CD8-positive, alpha-beta memory T cell (primary cell): ENCODE measurements at regions not wholly inside any gene's neighbourhood (a gene's known extent, or its start where the extent isn't known, plus 50 kb on each side); places are given as distances from the start of the nearest gene placed in this dataset.
"Not testable (repeated sequence)": the region's sequence is repeated elsewhere in the genome, so short reads cannot be mapped to it uniquely, and the experiment has no call there.

Source experiments
- CTCF ChIA-PET: fragments of 350-600 bp; sonication (Branson Sonifier 250); formaldehyde crosslinking; loops from one replicate; lab custom pipeline; 2021; ENCODE audit warnings: antibody characterized with exemption; lab: Charles Lee
- POLR2A ChIA-PET: fragments of 350-600 bp; sonication (Branson Sonifier 250); formaldehyde crosslinking; loops from one replicate; lab custom pipeline; 2021; ENCODE audit warnings: antibody characterized with exemption; lab: Charles Lee
- DNase-seq, 5 donors: peaks; one replicate each; pipeline versions ENCODE4 v3.0.0 to v3.0.0-alpha.2; 2020 to 2022; ENCODE audit warnings: mixed read lengths in 1 of 5
- H3K27ac ChIP-seq: one replicate; pipeline ENCODE4 v1.7.0; 2013; ENCODE audit warnings: low read depth, mild to moderate bottlenecking, low read length, moderate library complexity
- H3K27me3 ChIP-seq: 2 replicates; pipeline ENCODE4 v1.7.0; 2013; ENCODE audit warnings: low read length, mild to moderate bottlenecking; ENCODE audit not compliant: insufficient read depth, poor library complexity, severe bottlenecking
- H3K36me3 ChIP-seq: 2 replicates; pipeline ENCODE4 v1.7.0; 2013; ENCODE audit warnings: mild to moderate bottlenecking, low read length, moderate library complexity; ENCODE audit not compliant: insufficient read depth
- H3K4me1 ChIP-seq: 2 replicates; pipeline ENCODE4 v1.7.0; 2013; ENCODE audit warnings: mild to moderate bottlenecking, low read length, moderate library complexity; ENCODE audit not compliant: insufficient read depth
- H3K4me3 ChIP-seq: 2 replicates; pipeline ENCODE4 v1.7.0; 2013; ENCODE audit warnings: mild to moderate bottlenecking, low read length
- H3K9me3 ChIP-seq: 2 replicates; pipeline ENCODE4 v1.7.0; 2013; ENCODE audit warnings: mild to moderate bottlenecking, low read length
- H3K27ac Mint-ChIP-seq, 8 donors: one replicate each; pipeline ENCODE4 v1.8.0; 2020 to 2021; ENCODE audit warnings: mixed read lengths in 8 of 8, mild to moderate bottlenecking in 6 of 8, inconsistent platforms in 3 of 8, moderate library complexity in 3 of 8
- H3K27me3 Mint-ChIP-seq, 2 donors: one replicate each; pipeline ENCODE4 v1.8.0; 2020 to 2021; ENCODE audit warnings: mixed read lengths in 2 of 2, mild to moderate bottlenecking in 1 of 2, moderate library complexity in 1 of 2
- H3K36me3 Mint-ChIP-seq, 3 donors: one replicate each; pipeline ENCODE4 v1.8.0; 2020 to 2021; ENCODE audit warnings: mixed read lengths in 3 of 3, inconsistent platforms in 1 of 3, mild to moderate bottlenecking in 1 of 3
- H3K4me1 Mint-ChIP-seq, 3 donors: one replicate each; pipeline ENCODE4 v1.8.0; 2020 to 2021; ENCODE audit warnings: mixed read lengths in 3 of 3, inconsistent platforms in 1 of 3, mild to moderate bottlenecking in 1 of 3
- H3K4me3 Mint-ChIP-seq, 7 donors: one replicate each; pipeline ENCODE4 v1.8.0; 2020 to 2021; ENCODE audit warnings: mixed read lengths in 7 of 7, mild to moderate bottlenecking in 6 of 7, moderate library complexity in 4 of 7, inconsistent platforms in 2 of 7
- H3K9me3 Mint-ChIP-seq, 5 donors: one replicate each; pipeline ENCODE4 v1.8.0; 2020 to 2022; ENCODE audit warnings: mixed read lengths in 5 of 5, mild to moderate bottlenecking in 3 of 5, moderate library complexity in 2 of 5, inconsistent platforms in 1 of 5

DNA sequence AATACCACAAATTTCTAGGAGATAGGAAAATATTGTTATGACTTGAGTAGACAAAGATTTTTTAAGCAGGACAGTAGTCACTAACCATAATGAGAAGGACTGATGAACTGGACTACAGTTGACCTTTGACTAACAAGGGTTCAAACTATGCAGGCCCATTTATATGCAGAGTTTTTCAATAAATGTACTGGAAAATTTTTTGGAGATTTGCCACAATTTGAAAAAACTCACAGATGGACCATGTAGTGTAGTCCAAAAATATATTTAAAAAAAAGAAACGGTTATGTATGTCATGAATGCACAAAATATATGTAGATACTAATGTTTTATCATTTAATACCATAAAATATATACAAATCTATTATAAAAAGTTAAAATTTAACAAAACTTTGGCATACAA is 151.8 kb downstream of the LRRN1 start:
- H3K36me3 ChIP-seq = no peaks in the 10 kb centered on the region
- Mint-ChIP-seq H3K9me3 (peaks cover 4 to 40% (median 28%) of the 10 kb centered on the region in 5 donors), H3K27me3 (no peaks in the 10 kb centered on the region), H3K27ac (no peak overlapping the region), H3K4me3 (no peak overlapping the region), H3K36me3 (peaks cover 2 to 28% (median 4%) of the 10 kb centered on the region in 3 donors), H3K4me1 (no peaks in the 10 kb centered on the region)
- ChIA-PET POLR2A (no interaction called here), CTCF (no interaction called here)
- no peak overlapping the region for H3K27ac ChIP-seq
- H3K27me3 ChIP-seq = no peaks in the 10 kb centered on the region
- no peak overlapping the region for H3K4me3 ChIP-seq
- no peak for DNase-seq
- H3K4me1 ChIP-seq = no peaks in the 10 kb centered on the region
- H3K9me3 ChIP-seq = no peaks in the 10 kb centered on the region

DNA sequence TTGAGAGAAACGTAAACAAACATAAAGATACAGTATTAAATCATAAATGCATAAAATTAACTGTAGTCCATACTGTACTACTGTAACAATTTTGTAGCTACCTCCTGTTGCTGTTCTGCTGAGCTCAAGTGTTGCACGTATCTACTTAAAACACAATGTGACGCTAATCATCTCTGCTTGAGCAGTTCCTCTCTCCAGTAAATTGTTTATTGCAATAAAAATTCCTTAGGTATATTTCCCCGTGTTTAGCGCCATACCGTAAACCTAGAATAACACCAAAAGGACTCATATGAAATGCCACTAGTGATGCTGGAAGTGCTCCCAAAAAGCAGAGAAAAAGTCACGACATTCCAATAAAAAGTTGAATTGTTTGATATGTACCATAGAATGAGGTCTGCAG is 152.3 kb downstream of the LRRN1 start:
- H3K4me1 ChIP-seq = no peaks in the 10 kb centered on the region
- Mint-ChIP-seq H3K4me1 (no peaks in the 10 kb centered on the region), H3K9me3 (peaks cover 4 to 38% (median 26%) of the 10 kb centered on the region in 5 donors), H3K27me3 (no peaks in the 10 kb centered on the region), H3K27ac (no peak overlapping the region), H3K4me3 (no peak overlapping the region), H3K36me3 (peaks cover 2 to 28% (median 4%) of the 10 kb centered on the region in 3 donors)
- no peaks in the 10 kb centered on the region for H3K27me3 ChIP-seq
- no peak overlapping the region for H3K27ac ChIP-seq
- ChIA-PET CTCF (no interaction called here), POLR2A (no interaction called here)
- DNase-seq = no peak
- no peak overlapping the region for H3K4me3 ChIP-seq
- no peaks in the 10 kb centered on the region for H3K9me3 ChIP-seq
- no peaks in the 10 kb centered on the region for H3K36me3 ChIP-seq

DNA sequence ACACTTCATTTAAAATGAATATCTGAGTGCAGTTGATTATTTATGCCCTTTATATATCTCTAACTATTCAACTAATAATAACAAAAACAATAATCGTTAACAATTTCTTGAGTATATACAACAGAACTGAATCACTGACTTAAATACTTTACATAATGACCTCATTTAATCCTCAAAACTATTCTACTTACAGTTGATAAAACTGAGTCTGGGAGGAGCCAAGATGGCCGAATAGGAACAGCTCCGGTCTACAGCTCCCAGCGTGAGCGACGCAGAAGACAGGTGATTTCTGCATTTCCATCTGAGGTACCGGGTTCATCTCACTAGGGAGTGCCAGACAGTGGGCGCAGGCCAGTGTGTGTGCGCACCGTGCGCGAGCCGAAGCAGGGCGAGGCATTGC is 163.6 kb downstream of the LRRN1 start:
- H3K36me3 Mint-ChIP-seq = peaks cover 0 to 12% (median 0%) of the 10 kb centered on the region in 3 donors
- H3K4me3 Mint-ChIP-seq, POLR2A ChIA-PET, DNase-seq, H3K27me3 Mint-ChIP-seq, H3K27ac ChIP-seq, H3K4me1 ChIP-seq, H3K27ac Mint-ChIP-seq, H3K4me1 Mint-ChIP-seq, H3K36me3 ChIP-seq, H3K4me3 ChIP-seq, CTCF ChIA-PET, H3K9me3 ChIP-seq, H3K27me3 ChIP-seq: not testable (repeated sequence)
- H3K9me3 Mint-ChIP-seq = peaks cover 0 to 17% (median 5%) of the 10 kb centered on the region in 5 donors

DNA sequence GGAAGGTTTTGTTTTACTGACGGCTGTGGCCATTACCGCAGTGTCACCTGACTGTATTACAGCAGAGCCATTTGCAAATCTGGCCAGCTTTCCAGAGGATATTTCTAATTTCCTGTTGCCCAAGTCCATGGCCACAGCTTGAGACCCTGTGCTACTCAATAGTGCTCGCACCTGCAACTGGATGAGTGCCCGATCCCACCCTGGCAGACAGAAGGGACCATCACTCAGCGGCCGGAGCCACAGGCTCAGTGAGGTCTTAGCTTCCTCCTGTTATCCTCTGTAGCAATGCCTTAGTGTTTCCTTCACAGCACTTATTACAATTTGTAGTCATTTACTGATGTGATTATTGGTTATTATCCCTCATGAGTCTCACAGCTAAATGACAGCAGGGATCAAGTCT is 184.8 kb downstream of the LRRN1 start:
- Histone ChIP-seq H3K4me3 (no peak overlapping the region), H3K27me3 (no peaks in the 10 kb centered on the region), H3K36me3 (no peaks in the 10 kb centered on the region), H3K27ac (no peak overlapping the region), H3K9me3 (no peaks in the 10 kb centered on the region), H3K4me1 (no peaks in the 10 kb centered on the region)
- DNase-seq = no peak
- H3K9me3 Mint-ChIP-seq = peaks cover 0 to 11% (median 4%) of the 10 kb centered on the region in 5 donors
- H3K4me1 Mint-ChIP-seq = no peaks in the 10 kb centered on the region
- no peak overlapping the region for H3K27ac Mint-ChIP-seq
- ChIA-PET CTCF (no interaction called here), POLR2A (no interaction called here)
- peaks cover 0 to 2% of the 10 kb centered on the region in 2 donors for H3K27me3 Mint-ChIP-seq
- H3K4me3 Mint-ChIP-seq = no peak overlapping the region
- H3K36me3 Mint-ChIP-seq = peaks cover 0 to 7% (median 2%) of the 10 kb centered on the region in 3 donors

DNA sequence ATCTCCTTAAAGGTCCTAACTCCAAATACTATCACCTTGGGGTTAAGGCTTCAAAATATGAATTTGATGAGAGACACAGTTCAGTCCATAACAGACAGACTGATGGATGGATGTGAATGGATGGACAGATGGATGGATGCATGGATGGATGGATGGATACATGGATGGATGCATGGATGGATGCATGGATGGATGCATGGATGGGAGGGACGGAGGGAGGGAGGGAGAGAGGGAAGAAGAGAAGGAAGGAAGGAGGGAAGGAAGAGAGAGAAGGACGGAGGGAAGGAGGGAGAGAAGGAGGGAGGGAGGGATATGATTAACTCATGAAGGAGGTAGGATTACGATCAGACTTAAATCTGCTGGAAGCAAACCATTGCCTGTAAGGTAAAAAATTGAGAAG is 192.4 kb downstream of the LRRN1 start:
- Histone ChIP-seq H3K36me3 (no peaks in the 10 kb centered on the region), H3K4me1 (no peaks in the 10 kb centered on the region), H3K9me3 (no peaks in the 10 kb centered on the region), H3K27ac (no peak overlapping the region), H3K4me3 (no peak overlapping the region), H3K27me3 (no peaks in the 10 kb centered on the region)
- Mint-ChIP-seq H3K9me3 (peaks cover 7 to 19% (median 14%) of the 10 kb centered on the region in 5 donors), H3K27ac (no peak overlapping the region), H3K36me3 (peaks cover 0 to 10% (median 2%) of the 10 kb centered on the region in 3 donors), H3K27me3 (no peaks in the 10 kb centered on the region), H3K4me1 (no peaks in the 10 kb centered on the region), H3K4me3 (no peak overlapping the region)
- ChIA-PET CTCF (no interaction called here), POLR2A (no interaction called here)
- DNase-seq = no peak

DNA sequence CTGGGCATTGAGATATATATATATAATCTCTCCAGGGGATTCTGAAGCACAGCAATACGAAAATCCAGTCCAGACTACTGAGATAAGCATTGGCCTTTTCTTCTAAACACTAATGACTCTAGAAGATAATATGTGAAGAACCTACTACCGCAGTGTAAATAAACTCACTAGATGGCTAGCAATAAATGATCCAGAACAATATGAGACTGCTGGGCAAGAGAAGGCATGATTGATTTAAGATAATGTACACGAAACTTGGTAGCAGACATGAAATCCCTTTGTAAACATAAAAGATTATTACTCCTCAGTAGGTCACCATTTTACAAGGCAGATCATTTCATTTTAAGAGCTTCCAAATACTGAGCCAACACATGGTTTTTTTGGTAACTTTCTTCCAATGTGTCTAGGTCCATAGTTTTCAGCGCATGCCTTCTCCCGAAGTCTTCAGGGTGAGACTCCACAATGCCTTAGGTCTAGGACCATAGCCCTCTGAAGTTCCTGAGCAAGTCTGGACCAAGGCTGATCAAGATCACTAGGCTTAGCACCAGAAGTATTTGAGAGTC is 193.2 kb downstream of the LRRN1 start:
- Histone ChIP-seq H3K27me3 (no peaks in the 10 kb centered on the region), H3K4me3 (no peak overlapping the region), H3K4me1 (no peaks in the 10 kb centered on the region), H3K9me3 (no peaks in the 10 kb centered on the region), H3K36me3 (no peaks in the 10 kb centered on the region), H3K27ac (no peak overlapping the region)
- no peaks in the 10 kb centered on the region for H3K4me1 Mint-ChIP-seq
- no peak overlapping the region for H3K27ac Mint-ChIP-seq
- peaks cover 7 to 27% (median 20%) of the 10 kb centered on the region in 5 donors for H3K9me3 Mint-ChIP-seq
- ChIA-PET CTCF (no interaction called here), POLR2A (no interaction called here)
- no peaks in the 10 kb centered on the region for H3K27me3 Mint-ChIP-seq
- no peak for DNase-seq
- peaks cover 0 to 9% (median 0%) of the 10 kb centered on the region in 3 donors for H3K36me3 Mint-ChIP-seq
- H3K4me3 Mint-ChIP-seq = no peak overlapping the region

DNA sequence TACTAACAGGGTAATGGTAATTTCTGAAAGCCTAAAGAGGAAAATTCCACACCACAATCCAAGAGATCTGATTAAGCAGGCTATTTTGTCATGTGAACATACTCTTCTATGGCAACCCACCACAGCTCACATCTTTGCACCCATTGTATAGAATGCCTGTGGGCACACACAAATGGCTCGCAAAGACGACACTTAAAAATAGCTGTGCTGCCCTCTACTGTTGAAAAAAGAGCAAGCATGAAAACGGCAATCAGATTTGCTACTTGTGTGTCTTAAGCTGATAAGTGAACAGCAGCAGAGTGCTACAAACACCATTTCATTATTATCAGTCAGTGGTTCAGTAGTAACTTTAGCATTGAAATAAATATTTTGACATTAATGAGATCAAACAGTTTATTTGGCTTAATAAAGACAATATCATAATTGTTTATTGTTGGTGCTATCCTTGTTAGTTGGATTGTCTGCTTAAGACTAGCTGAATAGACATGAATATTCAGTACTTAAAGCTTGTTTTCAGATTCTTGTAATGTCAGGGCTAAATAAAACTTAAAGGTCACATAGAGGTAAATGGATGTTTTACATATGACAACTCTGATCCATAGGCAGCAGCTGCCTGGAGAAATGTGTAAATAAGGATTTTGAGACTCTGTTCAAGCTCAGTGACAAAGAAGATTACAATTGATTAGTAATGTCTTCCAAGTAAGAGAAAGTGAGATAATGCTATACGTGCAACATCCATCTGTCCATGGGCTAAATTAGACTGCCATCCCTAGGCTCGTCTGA is 199.1 kb downstream of the LRRN1 start:
- H3K9me3 Mint-ChIP-seq = peaks cover 5 to 49% (median 20%) of the 10 kb centered on the region in 5 donors
- H3K4me1 Mint-ChIP-seq = no peaks in the 10 kb centered on the region
- no peak overlapping the region for H3K27ac Mint-ChIP-seq
- no peak overlapping the region for H3K4me3 ChIP-seq
- no peak overlapping the region for H3K27ac ChIP-seq
- H3K9me3 ChIP-seq = no peaks in the 10 kb centered on the region
- no peaks in the 10 kb centered on the region for H3K27me3 ChIP-seq
- POLR2A ChIA-PET = no interaction called here
- CTCF ChIA-PET = interaction anchor here (1.2 to 1.6 kb wide), 2 partner anchors 16 to 798 kb away, joined by 3 read pairs; no protein-coding TSS in a partner anchor
- no peaks in the 10 kb centered on the region for H3K27me3 Mint-ChIP-seq
- H3K4me1 ChIP-seq = no peaks in the 10 kb centered on the region
- DNase-seq = peak in 1 of 5 donors; percentile 11
- H3K36me3 ChIP-seq = no peaks in the 10 kb centered on the region
- no peak overlapping the region for H3K4me3 Mint-ChIP-seq
- H3K36me3 Mint-ChIP-seq = peaks cover 0 to 16% (median 0%) of the 10 kb centered on the region in 3 donors

DNA sequence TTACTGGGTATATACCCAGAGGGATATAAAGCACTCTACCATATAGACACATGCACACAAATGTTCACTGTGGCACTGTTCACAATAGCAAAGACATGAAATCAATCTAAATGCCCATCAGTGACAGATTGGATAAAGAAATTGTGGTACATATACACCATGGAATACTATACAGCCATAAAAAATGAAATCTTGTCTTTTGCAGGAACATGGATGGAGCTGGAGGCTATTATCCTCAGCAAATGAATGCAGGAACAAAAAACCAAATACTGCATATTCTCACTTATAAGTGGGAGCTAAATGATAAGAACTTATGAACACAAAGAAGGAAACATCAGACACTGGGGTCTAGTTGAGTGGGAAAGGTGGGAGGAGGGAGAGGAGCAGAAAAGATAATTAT is 200.1 kb downstream of the LRRN1 start:
- H3K27me3 Mint-ChIP-seq, H3K4me3 Mint-ChIP-seq, H3K4me1 Mint-ChIP-seq, H3K27ac ChIP-seq, H3K27me3 ChIP-seq, H3K4me1 ChIP-seq, H3K9me3 ChIP-seq, H3K4me3 ChIP-seq, H3K27ac Mint-ChIP-seq, DNase-seq, POLR2A ChIA-PET, CTCF ChIA-PET, H3K36me3 ChIP-seq: not testable (repeated sequence)
- Mint-ChIP-seq H3K9me3 (peaks cover 5 to 48% (median 20%) of the 10 kb centered on the region in 5 donors), H3K36me3 (peaks cover 0 to 16% (median 0%) of the 10 kb centered on the region in 3 donors)
